Kidney (tissue), 13 donors: ENCODE measurements at regions not wholly inside any gene's neighbourhood (a gene's known extent, or its start where the extent isn't known, plus 50 kb on each side); places are given as distances from the start of the nearest gene placed in this dataset.

Experiments
- DNase-seq, 5 donors: peaks; one replicate each; pipeline ENCODE4 v3.0.0-alpha.2; 2013 to 2020
- FAIRE-seq: peaks from 2 replicates; lab custom pipeline; 2012; peaks lifted over from hg19 to GRCh38; lab: Jason Lieb, UNC
- H3K27ac ChIP-seq, 2 donors: one replicate each; pipeline ENCODE4 v1.7.0; 2013; ENCODE audit warnings: low read depth in 2 of 2, low read length in 2 of 2, inconsistent platforms in 1 of 2
- H3K27me3 ChIP-seq: one replicate; pipeline ENCODE4 v1.7.1; 2013; ENCODE audit warnings: low read length, inconsistent platforms; ENCODE audit not compliant: control insufficient read depth, insufficient read depth
- H3K36me3 ChIP-seq, 3 donors: one replicate each; pipeline versions ENCODE4 v1.7.0 to v1.7.1; 2013; ENCODE audit warnings: low read length in 3 of 3, control low read depth in 1 of 3, inconsistent platforms in 1 of 3; ENCODE audit not compliant: insufficient read depth in 3 of 3, control insufficient read depth in 2 of 3
- H3K4me1 ChIP-seq, 3 donors: one replicate each; pipeline versions ENCODE4 v1.7.0 to v1.7.1; 2013; ENCODE audit warnings: low read length in 3 of 3, inconsistent platforms in 1 of 3, low read depth in 1 of 3; ENCODE audit not compliant: control insufficient read depth in 2 of 3, insufficient read depth in 2 of 3
- H3K4me3 ChIP-seq, 3 donors: one replicate each; pipeline versions ENCODE4 v1.7.0 to v1.8.1; 2013; ENCODE audit warnings: low read length in 3 of 3, control low read depth in 1 of 3, inconsistent platforms in 1 of 3
- H3K9ac ChIP-seq, 3 donors: one replicate each; pipeline versions ENCODE4 v1.7.0 to v1.7.1; 2013; ENCODE audit warnings: low read length in 3 of 3, control low read depth in 1 of 3, inconsistent platforms in 1 of 3
- H3K9me3 ChIP-seq, 3 donors: one replicate each; pipeline versions ENCODE4 v1.7.0 to v1.7.1; 2013; ENCODE audit warnings: low read length in 3 of 3, control low read depth in 1 of 3, inconsistent platforms in 1 of 3; ENCODE audit not compliant: control insufficient read depth in 2 of 3, insufficient read depth in 1 of 3
- intact Hi-C: fragments of 100-400 bp; cut with DNase I; formaldehyde crosslinking; loops from one replicate; pipeline ENCODE4 v1.11.1; 2022
- TF ChIP-seq, protein P1 (sequence below): IDR thresholded peaks from 3 replicates; pipeline ENCODE4 v1.5.1; 2012; ENCODE audit warnings: mild to moderate bottlenecking, moderate library complexity, borderline replicate concordance; ENCODE audit not compliant: insufficient read depth; ENCODE audit errors: extremely low read depth
- donor health status: control.
- donor health status: control.
- donor health status: control.
- donor health status: control.
- donor health status: control.
- donor health status: DM: yes; HTN: yes; CAD: no.
- donor health status: Normal renal cell carcinoma (clear cell type).

DNA sequence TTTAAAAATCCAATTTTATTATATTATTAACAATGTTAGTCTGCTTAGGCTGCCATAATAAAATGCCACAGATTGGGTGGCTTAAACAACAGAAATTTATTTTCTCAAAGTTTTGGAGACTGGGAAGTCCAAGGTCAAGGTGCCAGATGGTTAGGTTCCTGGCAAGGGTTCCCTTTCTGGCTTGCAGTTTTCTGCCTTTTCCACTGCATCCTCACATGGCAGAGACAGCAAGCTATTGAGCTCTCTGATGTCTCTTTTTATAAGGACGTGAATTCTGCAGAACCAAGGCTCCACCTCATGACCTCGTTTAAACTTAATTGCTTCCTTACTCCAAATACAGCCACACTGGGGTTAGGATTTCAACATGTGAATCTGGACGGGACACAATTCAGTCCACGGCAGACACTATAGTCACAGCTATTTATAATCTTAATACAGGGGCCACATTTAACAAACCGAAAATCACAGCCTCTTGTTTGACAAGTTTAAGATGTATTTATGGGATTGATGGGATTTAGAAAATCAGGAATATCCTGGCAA is 174.9 kb upstream of the PUM3 start:
- DNase-seq (no peak), FAIRE-seq (no peak)
- Histone ChIP-seq H3K9me3 (no peaks in the 10 kb centered on the region), H3K4me3 (no peak overlapping the region), H3K9ac (no peak overlapping the region), H3K4me1 (no peaks in the 10 kb centered on the region), H3K36me3 (no peaks in the 10 kb centered on the region), H3K27ac (no peak overlapping the region), H3K27me3 (no peaks in the 10 kb centered on the region)
- TF ChIP-seq, protein P1, sequence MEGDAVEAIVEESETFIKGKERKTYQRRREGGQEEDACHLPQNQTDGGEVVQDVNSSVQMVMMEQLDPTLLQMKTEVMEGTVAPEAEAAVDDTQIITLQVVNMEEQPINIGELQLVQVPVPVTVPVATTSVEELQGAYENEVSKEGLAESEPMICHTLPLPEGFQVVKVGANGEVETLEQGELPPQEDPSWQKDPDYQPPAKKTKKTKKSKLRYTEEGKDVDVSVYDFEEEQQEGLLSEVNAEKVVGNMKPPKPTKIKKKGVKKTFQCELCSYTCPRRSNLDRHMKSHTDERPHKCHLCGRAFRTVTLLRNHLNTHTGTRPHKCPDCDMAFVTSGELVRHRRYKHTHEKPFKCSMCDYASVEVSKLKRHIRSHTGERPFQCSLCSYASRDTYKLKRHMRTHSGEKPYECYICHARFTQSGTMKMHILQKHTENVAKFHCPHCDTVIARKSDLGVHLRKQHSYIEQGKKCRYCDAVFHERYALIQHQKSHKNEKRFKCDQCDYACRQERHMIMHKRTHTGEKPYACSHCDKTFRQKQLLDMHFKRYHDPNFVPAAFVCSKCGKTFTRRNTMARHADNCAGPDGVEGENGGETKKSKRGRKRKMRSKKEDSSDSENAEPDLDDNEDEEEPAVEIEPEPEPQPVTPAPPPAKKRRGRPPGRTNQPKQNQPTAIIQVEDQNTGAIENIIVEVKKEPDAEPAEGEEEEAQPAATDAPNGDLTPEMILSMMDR, result no peak
- intact Hi-C loops, result no loop called here

DNA sequence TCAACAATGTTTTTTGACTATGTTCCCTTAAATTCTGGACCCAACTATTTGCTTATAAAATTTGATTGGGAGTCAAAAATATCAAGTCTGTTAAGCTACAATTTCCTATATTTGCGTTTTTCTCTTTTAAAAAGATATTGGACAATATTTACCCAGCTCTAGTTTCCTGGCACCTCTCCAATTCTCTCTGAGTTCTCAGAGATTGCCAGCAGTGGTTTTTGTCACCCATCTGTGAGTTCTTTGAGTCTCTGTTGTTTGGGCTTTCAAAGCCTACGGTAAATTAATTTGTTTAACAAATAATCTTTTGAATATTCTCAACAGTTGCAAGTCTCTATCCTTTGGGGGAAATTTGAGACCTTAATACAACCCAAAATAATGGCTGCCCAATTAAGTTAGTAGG is 174.2 kb upstream of the PUM3 start:
- no peaks in the 10 kb centered on the region for H3K27me3 ChIP-seq
- no peak overlapping the region for H3K27ac ChIP-seq
- DNase-seq (no peak), FAIRE-seq (no peak)
- no peaks in the 10 kb centered on the region for H3K4me1 ChIP-seq
- H3K36me3 ChIP-seq, result no peaks in the 10 kb centered on the region
- no peaks in the 10 kb centered on the region for H3K9me3 ChIP-seq
- TF ChIP-seq, protein P1, result no peak
- no peak overlapping the region for H3K9ac ChIP-seq
- intact Hi-C loops, result no loop called here
- H3K4me3 ChIP-seq, result no peak overlapping the region

DNA sequence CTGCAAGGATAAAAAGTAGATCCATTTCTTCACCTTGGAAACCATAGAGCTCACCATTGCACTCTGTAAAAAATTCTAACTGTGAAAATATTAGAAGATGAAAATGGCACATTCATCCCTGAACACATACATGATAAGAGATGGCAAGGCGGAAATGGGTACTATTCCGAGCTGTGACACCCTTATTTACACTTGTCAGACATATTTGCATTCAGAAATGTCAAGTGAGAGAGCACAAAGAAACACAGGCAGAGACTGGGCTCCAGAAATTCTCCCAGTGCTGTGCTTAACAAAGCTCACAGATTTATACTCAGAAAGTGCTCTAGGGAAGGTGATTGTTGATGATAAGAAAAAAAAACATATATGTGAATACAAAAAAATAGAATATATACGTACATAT is 170.3 kb upstream of the PUM3 start:
- no peak overlapping the region for H3K9ac ChIP-seq
- no peak for FAIRE-seq
- no peak overlapping the region for H3K27ac ChIP-seq
- TF ChIP-seq, protein P1, result no peak
- no peaks in the 10 kb centered on the region for H3K36me3 ChIP-seq
- no peak overlapping the region for H3K4me3 ChIP-seq
- H3K27me3 ChIP-seq, result no peaks in the 10 kb centered on the region
- no peak for DNase-seq
- intact Hi-C loops, result no loop called here
- no peaks in the 10 kb centered on the region for H3K9me3 ChIP-seq
- H3K4me1 ChIP-seq, result no peaks in the 10 kb centered on the region

DNA sequence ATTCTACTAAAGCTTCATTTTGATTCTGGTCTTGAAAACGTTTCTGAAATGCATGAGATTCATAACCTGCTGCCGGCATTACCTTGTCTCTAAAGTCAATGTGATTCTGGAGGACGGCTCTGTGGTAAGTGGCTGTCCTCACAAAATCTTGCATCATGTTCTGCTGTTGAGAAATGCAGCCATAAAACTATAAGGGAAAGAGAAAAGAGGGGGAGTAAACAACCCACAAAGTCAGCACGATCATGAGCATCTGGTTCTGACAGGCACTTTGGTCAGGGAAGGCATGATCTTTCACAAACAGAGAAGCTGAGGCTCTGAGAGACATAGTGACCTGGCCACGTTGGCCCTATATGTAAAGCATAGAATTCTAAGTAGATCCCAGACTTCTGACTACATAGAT is 168.9 kb upstream of the PUM3 start:
- no peaks in the 10 kb centered on the region for H3K9me3 ChIP-seq
- H3K4me3 ChIP-seq, result no peak overlapping the region
- TF ChIP-seq, protein P1, result no peak
- intact Hi-C loops, result no loop called here
- H3K36me3 ChIP-seq, result no peaks in the 10 kb centered on the region
- no peak for FAIRE-seq
- no peak overlapping the region for H3K27ac ChIP-seq
- no peaks in the 10 kb centered on the region for H3K27me3 ChIP-seq
- no peak overlapping the region for H3K9ac ChIP-seq
- DNase-seq, result no peak
- H3K4me1 ChIP-seq, result no peaks in the 10 kb centered on the region
